AG04449 (cell line): ENCODE measurements at regions not wholly inside any gene's neighbourhood (a gene's known extent, or its start where the extent isn't known, plus 50 kb on each side); places are given as distances from the start of the nearest gene placed in this dataset.

ENCODE experiments used
- CTCF ChIA-PET: fragments of 350-600 bp; formaldehyde crosslinking; extraction: SDS; loops from one replicate; lab custom pipeline; 2021; ENCODE audit warnings: antibody characterized with exemption; lab: Yijun Ruan, JAX
- POLR2A ChIA-PET: fragments of 400-600, 350-600 bp; formaldehyde crosslinking; extraction: SDS; loops from one replicate; lab custom pipeline; 2020; ENCODE audit warnings: antibody characterized with exemption, inconsistent platforms; lab: Yijun Ruan, JAX
- DNase-seq: peaks from one replicate; pipeline ENCODE4 v3.0.0-alpha.2; 2010; ENCODE audit warnings: low read depth, low spot score
- H3K4me3 ChIP-seq: 2 replicates; pipeline ENCODE4 v1.5.1; 2011; ENCODE audit warnings: low read depth, mild to moderate bottlenecking, control low read depth, low read length
- TF ChIP-seq, protein P1 (sequence below): IDR thresholded peaks from one replicate; pipeline ENCODE4 v1.5.1; 2011; ENCODE audit warnings: mild to moderate bottlenecking, moderate library complexity, low read length, control low read depth, inconsistent platforms; ENCODE audit not compliant: insufficient read depth; ENCODE audit errors: missing control alignments

DNA sequence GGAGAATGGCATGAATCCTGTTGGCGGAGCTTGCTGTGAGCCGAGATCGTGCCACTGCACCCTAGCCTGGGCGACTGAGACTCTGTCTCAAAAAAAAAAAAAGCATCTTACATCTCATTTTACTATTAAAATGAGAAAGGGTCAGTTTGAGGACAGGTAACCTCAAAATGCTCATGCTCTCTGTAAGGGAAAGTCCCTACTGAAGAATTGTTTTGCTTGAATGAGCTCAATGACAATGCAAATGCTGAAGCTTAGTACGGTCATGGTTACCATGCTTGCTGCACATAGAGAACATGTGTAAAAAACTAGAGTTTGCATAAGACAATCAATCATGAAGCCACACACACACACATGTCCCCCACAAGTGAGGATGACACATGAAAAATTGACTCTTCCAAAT lies 541.8 kb upstream of the AMELY start:
- ChIA-PET POLR2A (interaction anchor here (0.7 kb wide), 1 partner anchor 464 kb away, joined by 4 read pairs; no protein-coding TSS in a partner anchor), CTCF (interaction anchor here (0.7 kb wide), 1 partner anchor 366 kb away, joined by 3 read pairs; no protein-coding TSS in a partner anchor)
- TF ChIP-seq, protein P1, sequence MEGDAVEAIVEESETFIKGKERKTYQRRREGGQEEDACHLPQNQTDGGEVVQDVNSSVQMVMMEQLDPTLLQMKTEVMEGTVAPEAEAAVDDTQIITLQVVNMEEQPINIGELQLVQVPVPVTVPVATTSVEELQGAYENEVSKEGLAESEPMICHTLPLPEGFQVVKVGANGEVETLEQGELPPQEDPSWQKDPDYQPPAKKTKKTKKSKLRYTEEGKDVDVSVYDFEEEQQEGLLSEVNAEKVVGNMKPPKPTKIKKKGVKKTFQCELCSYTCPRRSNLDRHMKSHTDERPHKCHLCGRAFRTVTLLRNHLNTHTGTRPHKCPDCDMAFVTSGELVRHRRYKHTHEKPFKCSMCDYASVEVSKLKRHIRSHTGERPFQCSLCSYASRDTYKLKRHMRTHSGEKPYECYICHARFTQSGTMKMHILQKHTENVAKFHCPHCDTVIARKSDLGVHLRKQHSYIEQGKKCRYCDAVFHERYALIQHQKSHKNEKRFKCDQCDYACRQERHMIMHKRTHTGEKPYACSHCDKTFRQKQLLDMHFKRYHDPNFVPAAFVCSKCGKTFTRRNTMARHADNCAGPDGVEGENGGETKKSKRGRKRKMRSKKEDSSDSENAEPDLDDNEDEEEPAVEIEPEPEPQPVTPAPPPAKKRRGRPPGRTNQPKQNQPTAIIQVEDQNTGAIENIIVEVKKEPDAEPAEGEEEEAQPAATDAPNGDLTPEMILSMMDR: no peak
- H3K4me3 ChIP-seq: no peak overlapping the region
- DNase-seq: no peak

DNA sequence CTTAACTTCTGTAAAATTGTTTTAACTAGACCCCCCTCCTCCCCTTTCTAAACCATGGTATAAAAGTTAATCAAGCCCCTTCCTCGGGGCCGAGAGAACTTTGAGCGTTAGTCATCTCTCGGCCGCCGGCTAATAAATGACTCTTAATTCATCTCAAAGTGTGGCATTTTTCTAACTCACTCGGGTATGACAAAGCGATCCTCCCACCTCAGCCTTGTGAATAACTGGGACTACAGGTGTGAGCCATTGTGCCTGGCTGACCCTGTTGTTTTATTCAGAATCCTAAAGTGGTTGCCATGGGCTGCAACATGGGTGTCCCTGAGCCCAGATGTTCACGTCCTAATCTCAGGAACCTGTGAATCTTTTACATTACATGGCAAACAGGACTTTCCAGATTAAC lies 540.7 kb upstream of the AMELY start:
- DNase-seq: no peak
- ChIA-PET POLR2A (no interaction called here), CTCF (no interaction called here)
- TF ChIP-seq, protein P1: no peak
- no peak overlapping the region for H3K4me3 ChIP-seq

DNA sequence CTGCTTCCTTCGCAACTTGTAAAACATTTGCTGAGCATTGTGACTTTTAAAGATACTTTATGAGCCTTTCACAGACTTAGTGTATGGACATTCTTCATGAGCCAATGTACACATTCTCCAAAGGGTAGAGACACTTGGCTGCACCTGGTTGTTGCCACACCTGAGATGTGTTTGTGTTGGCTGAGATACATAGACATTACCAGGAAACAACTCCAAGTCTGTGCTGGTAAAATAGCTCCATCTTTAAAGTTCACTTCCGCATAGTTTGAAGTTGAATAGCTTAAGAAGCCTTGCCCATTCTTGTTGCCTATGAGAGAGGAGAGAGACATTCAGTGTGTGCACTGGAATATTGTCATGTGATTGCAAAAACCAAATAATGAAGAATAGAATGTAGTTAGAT lies 538.3 kb upstream of the AMELY start:
- no peak overlapping the region for H3K4me3 ChIP-seq
- TF ChIP-seq, protein P1: no peak
- no peak for DNase-seq
- POLR2A ChIA-PET: no interaction called here
- CTCF ChIA-PET: interaction anchor here (1.2 kb wide), 1 partner anchor 15 kb away, joined by 3 read pairs; no protein-coding TSS in a partner anchor

DNA sequence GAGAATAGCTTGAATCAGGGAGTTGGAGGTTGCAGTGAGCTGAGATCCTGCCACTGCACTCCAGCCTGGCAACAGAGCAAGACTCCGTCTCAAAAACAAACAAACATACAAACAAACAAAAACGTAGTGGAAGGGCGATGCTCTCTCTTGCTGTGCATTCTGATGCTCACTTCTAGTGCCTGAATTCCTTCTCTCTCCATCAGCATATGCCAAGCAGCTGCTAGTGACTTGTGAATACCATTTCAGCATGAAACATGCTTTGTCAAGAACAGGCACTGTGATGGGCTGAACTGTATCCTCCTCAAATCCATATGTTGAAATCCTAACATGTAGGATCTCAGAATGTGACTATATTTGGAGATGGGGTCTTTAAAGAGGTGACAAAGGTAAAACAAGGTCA lies 537.1 kb upstream of the AMELY start:
- TF ChIP-seq, protein P1: no peak
- H3K4me3 ChIP-seq: no peak overlapping the region
- DNase-seq: no peak
- ChIA-PET CTCF (no interaction called here), POLR2A (no interaction called here)

DNA sequence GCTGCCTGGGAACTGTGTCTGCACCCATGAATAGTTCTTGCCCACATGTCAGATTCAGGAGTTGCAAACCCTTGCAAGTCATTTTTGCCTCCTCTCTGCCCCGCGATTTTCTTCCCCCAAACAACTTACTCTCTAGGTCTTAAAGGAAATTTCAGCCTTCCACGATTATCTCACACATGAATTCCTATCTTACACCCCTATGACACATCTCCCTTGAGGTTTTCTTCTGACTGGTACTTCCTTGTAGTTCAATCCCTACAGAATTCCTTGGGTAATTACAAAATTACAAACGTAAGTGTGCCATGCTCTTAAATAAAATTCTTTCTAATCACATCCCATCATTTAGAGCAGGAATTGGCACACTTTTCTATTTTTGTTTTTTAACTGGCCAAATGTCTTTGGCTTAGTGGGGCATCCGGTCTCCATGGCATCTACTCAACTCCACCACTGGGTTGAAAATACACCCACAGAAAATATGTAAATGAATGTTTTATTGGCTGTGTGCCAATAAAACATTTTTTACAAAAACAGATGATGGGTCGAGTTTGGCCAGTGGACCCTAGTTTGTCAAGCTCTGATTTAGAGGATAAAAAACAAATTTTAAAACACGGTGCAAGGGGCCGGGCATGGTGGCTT lies 536.4 kb upstream of the AMELY start:
- POLR2A ChIA-PET: no interaction called here
- DNase-seq: no peak
- no peak overlapping the region for H3K4me3 ChIP-seq
- TF ChIP-seq, protein P1: no peak
- CTCF ChIA-PET: no interaction called here

DNA sequence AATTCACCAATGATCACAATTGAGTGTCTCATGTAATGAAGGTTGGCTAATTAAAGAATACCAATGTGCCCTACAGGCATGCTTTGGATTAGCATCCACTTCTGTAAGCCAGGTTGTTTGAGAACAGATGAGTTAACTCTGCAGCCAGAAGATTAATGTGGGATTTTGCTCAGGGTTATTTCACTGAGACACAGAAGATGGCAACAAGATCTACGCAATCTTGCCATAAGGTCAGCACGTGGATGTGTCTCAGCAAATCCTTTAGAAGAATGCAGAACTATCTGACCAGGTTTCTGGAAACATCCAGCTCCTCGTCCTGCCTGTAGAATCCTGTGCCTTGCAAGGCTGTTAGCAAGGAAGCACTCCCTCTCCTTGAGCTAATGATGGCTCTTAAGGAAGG lies 532.6 kb upstream of the AMELY start:
- CTCF ChIA-PET: no interaction called here
- TF ChIP-seq, protein P1: no peak
- no peak for DNase-seq
- POLR2A ChIA-PET: no interaction called here
- H3K4me3 ChIP-seq: no peak overlapping the region
